ENCODE measurements at regions not wholly inside any gene's neighbourhood (a gene's known extent, or its start where the extent isn't known, plus 50 kb on each side); places are given as distances from the start of the nearest gene placed in this dataset.

DNA sequence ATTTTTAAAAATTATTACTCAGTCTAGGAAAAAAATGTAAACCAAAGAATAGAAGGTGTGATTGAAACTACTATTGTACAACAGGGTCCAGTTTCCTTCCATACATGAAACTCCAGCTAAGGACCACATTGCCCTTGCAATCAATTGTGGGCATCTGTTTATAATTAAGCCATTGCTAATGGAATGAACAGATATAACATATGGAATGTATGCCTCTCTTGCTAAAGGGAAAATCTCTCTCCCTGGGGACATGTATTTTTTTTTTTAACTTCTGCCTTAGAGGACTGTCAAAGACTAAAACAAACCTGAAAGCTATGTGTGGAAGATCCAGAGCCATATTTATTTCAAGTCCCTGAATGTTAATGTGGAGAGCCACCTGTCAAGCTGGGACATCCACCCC, 336.8 kb upstream of the MANEA start (continued):
- TF ChIP-seq, protein P1, sequence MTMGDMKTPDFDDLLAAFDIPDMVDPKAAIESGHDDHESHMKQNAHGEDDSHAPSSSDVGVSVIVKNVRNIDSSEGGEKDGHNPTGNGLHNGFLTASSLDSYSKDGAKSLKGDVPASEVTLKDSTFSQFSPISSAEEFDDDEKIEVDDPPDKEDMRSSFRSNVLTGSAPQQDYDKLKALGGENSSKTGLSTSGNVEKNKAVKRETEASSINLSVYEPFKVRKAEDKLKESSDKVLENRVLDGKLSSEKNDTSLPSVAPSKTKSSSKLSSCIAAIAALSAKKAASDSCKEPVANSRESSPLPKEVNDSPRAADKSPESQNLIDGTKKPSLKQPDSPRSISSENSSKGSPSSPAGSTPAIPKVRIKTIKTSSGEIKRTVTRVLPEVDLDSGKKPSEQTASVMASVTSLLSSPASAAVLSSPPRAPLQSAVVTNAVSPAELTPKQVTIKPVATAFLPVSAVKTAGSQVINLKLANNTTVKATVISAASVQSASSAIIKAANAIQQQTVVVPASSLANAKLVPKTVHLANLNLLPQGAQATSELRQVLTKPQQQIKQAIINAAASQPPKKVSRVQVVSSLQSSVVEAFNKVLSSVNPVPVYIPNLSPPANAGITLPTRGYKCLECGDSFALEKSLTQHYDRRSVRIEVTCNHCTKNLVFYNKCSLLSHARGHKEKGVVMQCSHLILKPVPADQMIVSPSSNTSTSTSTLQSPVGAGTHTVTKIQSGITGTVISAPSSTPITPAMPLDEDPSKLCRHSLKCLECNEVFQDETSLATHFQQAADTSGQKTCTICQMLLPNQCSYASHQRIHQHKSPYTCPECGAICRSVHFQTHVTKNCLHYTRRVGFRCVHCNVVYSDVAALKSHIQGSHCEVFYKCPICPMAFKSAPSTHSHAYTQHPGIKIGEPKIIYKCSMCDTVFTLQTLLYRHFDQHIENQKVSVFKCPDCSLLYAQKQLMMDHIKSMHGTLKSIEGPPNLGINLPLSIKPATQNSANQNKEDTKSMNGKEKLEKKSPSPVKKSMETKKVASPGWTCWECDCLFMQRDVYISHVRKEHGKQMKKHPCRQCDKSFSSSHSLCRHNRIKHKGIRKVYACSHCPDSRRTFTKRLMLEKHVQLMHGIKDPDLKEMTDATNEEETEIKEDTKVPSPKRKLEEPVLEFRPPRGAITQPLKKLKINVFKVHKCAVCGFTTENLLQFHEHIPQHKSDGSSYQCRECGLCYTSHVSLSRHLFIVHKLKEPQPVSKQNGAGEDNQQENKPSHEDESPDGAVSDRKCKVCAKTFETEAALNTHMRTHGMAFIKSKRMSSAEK (CRISPR knock-in tag; IDR thresholded peaks at IDR 0.05; ENCODE audit: borderline replicate concordance): no peak
- TF ChIP-seq, protein P2, sequence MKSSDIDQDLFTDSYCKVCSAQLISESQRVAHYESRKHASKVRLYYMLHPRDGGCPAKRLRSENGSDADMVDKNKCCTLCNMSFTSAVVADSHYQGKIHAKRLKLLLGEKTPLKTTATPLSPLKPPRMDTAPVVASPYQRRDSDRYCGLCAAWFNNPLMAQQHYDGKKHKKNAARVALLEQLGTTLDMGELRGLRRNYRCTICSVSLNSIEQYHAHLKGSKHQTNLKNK (CRISPR knock-in tag; IDR thresholded peaks at IDR 0.05): no peak
- TF ChIP-seq ZNF416 (CRISPR knock-in tag; IDR thresholded peaks at IDR 0.05): no peak
- TF ChIP-seq, protein P3, sequence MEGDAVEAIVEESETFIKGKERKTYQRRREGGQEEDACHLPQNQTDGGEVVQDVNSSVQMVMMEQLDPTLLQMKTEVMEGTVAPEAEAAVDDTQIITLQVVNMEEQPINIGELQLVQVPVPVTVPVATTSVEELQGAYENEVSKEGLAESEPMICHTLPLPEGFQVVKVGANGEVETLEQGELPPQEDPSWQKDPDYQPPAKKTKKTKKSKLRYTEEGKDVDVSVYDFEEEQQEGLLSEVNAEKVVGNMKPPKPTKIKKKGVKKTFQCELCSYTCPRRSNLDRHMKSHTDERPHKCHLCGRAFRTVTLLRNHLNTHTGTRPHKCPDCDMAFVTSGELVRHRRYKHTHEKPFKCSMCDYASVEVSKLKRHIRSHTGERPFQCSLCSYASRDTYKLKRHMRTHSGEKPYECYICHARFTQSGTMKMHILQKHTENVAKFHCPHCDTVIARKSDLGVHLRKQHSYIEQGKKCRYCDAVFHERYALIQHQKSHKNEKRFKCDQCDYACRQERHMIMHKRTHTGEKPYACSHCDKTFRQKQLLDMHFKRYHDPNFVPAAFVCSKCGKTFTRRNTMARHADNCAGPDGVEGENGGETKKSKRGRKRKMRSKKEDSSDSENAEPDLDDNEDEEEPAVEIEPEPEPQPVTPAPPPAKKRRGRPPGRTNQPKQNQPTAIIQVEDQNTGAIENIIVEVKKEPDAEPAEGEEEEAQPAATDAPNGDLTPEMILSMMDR (IDR thresholded peaks at IDR 0.05): no peak
- no peak for TF ChIP-seq SMAD4 (CRISPR knock-in tag; IDR thresholded peaks at IDR 0.05)
- TF ChIP-seq, protein P4, sequence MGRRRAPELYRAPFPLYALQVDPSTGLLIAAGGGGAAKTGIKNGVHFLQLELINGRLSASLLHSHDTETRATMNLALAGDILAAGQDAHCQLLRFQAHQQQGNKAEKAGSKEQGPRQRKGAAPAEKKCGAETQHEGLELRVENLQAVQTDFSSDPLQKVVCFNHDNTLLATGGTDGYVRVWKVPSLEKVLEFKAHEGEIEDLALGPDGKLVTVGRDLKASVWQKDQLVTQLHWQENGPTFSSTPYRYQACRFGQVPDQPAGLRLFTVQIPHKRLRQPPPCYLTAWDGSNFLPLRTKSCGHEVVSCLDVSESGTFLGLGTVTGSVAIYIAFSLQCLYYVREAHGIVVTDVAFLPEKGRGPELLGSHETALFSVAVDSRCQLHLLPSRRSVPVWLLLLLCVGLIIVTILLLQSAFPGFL (CRISPR knock-in tag; IDR thresholded peaks at IDR 0.05; ENCODE audit: borderline replicate concordance): no peak
- TF ChIP-seq, protein P5, sequence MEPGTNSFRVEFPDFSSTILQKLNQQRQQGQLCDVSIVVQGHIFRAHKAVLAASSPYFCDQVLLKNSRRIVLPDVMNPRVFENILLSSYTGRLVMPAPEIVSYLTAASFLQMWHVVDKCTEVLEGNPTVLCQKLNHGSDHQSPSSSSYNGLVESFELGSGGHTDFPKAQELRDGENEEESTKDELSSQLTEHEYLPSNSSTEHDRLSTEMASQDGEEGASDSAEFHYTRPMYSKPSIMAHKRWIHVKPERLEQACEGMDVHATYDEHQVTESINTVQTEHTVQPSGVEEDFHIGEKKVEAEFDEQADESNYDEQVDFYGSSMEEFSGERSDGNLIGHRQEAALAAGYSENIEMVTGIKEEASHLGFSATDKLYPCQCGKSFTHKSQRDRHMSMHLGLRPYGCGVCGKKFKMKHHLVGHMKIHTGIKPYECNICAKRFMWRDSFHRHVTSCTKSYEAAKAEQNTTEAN (CRISPR knock-in tag; IDR thresholded peaks at IDR 0.05): no peak
- TF ChIP-seq RORB (CRISPR knock-in tag; IDR thresholded peaks at IDR 0.05): no peak
- TF ChIP-seq, protein P6, sequence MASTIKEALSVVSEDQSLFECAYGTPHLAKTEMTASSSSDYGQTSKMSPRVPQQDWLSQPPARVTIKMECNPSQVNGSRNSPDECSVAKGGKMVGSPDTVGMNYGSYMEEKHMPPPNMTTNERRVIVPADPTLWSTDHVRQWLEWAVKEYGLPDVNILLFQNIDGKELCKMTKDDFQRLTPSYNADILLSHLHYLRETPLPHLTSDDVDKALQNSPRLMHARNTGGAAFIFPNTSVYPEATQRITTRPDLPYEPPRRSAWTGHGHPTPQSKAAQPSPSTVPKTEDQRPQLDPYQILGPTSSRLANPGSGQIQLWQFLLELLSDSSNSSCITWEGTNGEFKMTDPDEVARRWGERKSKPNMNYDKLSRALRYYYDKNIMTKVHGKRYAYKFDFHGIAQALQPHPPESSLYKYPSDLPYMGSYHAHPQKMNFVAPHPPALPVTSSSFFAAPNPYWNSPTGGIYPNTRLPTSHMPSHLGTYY (CRISPR knock-in tag; IDR thresholded peaks at IDR 0.05): no peak
- TF ChIP-seq OVOL2 (CRISPR knock-in tag; IDR thresholded peaks at IDR 0.05; ENCODE audit: borderline replicate concordance): no peak
- TF ChIP-seq ZNF232 (CRISPR knock-in tag; IDR thresholded peaks at IDR 0.05): no peak
- TF ChIP-seq, protein P7, sequence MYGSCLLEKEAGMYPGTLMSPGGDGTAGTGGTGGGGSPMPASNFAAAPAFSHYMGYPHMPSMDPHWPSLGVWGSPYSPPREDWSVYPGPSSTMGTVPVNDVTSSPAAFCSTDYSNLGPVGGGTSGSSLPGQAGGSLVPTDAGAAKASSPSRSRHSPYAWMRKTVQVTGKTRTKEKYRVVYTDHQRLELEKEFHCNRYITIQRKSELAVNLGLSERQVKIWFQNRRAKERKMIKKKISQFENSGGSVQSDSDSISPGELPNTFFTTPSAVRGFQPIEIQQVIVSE (CRISPR knock-in tag; IDR thresholded peaks at IDR 0.05; ENCODE audit: borderline replicate concordance): no peak
- TF ChIP-seq ZNF138 (CRISPR knock-in tag; conservative IDR thresholded peaks at IDR 0.05): no peak

DNA sequence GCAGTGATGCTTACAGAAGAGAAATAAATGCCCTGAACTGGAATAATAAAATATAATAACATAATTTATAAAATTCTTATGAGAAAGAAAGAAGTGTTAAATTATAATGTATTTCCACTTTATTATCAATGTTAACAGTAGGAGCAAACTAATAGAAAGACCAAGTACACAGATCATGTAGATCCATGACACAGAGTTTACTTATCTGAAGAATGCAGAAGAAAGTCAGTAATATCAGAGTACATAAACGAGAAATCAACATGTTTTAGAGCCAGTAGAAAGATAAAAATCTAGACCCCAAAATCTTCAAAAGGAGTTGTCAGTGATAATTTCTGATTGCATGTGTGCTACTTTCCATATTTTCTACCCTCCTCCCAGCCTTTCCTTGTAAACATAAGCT, 334.8 kb upstream of the MANEA start:
- no peak overlapping the region for H3K4me3 Mint-ChIP-seq
- no peak for ATAC-seq
- no peaks in the 10 kb centered on the region for H3K27me3 Mint-ChIP-seq (ENCODE audit: low read depth)
- H3K9me3 Mint-ChIP-seq: no peaks in the 10 kb centered on the region
- no peak for DNase-seq (ENCODE audit: low spot score)
- peaks cover 13% of the 10 kb centered on the region for H3K4me1 Mint-ChIP-seq
- no peaks in the 10 kb centered on the region for H3K36me3 Mint-ChIP-seq
- POLR2A ChIA-PET: no interaction called here
- TF ChIP-seq, protein P3 (IDR thresholded peaks at IDR 0.05): no peak
- no peak for TF ChIP-seq CREM (CRISPR knock-in tag; IDR thresholded peaks at IDR 0.05)
- TF ChIP-seq, protein P6 (CRISPR knock-in tag; IDR thresholded peaks at IDR 0.05): no peak
- CTCF ChIA-PET: no interaction called here
- H3K27ac Mint-ChIP-seq: no peak overlapping the region

All from WTC11 (cell line).